Small intestine (tissue), 7 donors: ENCODE measurements at regions not wholly inside any gene's neighbourhood (a gene's known extent, or its start where the extent isn't known, plus 50 kb on each side); places are given as distances from the start of the nearest gene placed in this dataset.

Source experiments
- DNase-seq, 2 donors: peaks; one replicate each; pipeline versions ENCODE4 v3.0.0 to v3.0.0-alpha.2; 2013
- FAIRE-seq: peaks from 2 replicates; lab custom pipeline; 2012; peaks lifted over from hg19 to GRCh38; lab: Jason Lieb, UNC
- H3K27ac ChIP-seq, 3 donors: one replicate each; pipeline ENCODE4 v1.5.1; 2013; ENCODE audit warnings: low read length in 2 of 3, mild to moderate bottlenecking in 2 of 3, control low read depth in 1 of 3, inconsistent platforms in 1 of 3, low read depth in 1 of 3, moderate library complexity in 1 of 3
- H3K27me3 ChIP-seq, 3 donors: one replicate each; pipeline ENCODE4 v1.6.1; 2013; ENCODE audit warnings: low read length in 3 of 3, inconsistent platforms in 1 of 3; ENCODE audit not compliant: control insufficient read depth in 3 of 3, insufficient read depth in 3 of 3
- H3K36me3 ChIP-seq, 3 donors: one replicate each; pipeline ENCODE4 v1.6.1; 2013; ENCODE audit warnings: low read length in 3 of 3, inconsistent platforms in 1 of 3, low read depth in 1 of 3, mild to moderate bottlenecking in 1 of 3, moderate library complexity in 1 of 3; ENCODE audit not compliant: control insufficient read depth in 3 of 3, insufficient read depth in 2 of 3
- H3K4me1 ChIP-seq, 3 donors: one replicate each; pipeline ENCODE4 v1.6.1; 2013; ENCODE audit warnings: low read length in 2 of 3, inconsistent platforms in 1 of 3, low read depth in 1 of 3, mild to moderate bottlenecking in 1 of 3, moderate library complexity in 1 of 3; ENCODE audit not compliant: control insufficient read depth in 3 of 3, insufficient read depth in 2 of 3
- H3K4me3 ChIP-seq, 3 donors: one replicate each; pipeline ENCODE4 v1.5.1; 2013; ENCODE audit warnings: low read length in 3 of 3, control low read depth in 1 of 3, inconsistent platforms in 1 of 3, low read depth in 1 of 3, mild to moderate bottlenecking in 1 of 3, moderate library complexity in 1 of 3
- H3K9me3 ChIP-seq, 2 donors: one replicate each; pipeline ENCODE4 v1.6.1; 2013; ENCODE audit warnings: low read depth in 1 of 2, low read length in 1 of 2; ENCODE audit not compliant: control insufficient read depth in 2 of 2, insufficient read depth in 1 of 2
- WGBS, 3 donors: extraction: QIAGEN DNeasy Blood & Tissue Kit; methylation state at CpG; one replicate each; pipeline ENCODE4 v1.1.7; 2013; 5-methylcytosine and 5-hydroxymethylcytosine counted together
- donor health status: healthy with polysubstance abuse.
- donor health status: control.
- donor health status: control.
- donor health status: Bipolar disorder and iron deficiency.
- donor health status: healthy.

- Histone ChIP-seq H3K4me3 (no peak overlapping the region), H3K27me3 (no peaks in the 10 kb centered on the region)
These were observed 405.9 kb downstream of the MLLT3 start for GRCh38 chr9:20216438-20216837.

GRCh38 chr9:20215552-20215951 lies 406.7 kb downstream of the MLLT3 start:
- Histone ChIP-seq H3K9me3 (no peaks in the 10 kb centered on the region), H3K4me3 (no peak overlapping the region), H3K27me3 (no peaks in the 10 kb centered on the region), H3K27ac (no peak overlapping the region), H3K36me3 (no peaks in the 10 kb centered on the region), H3K4me1 (peaks cover 0 to 9% (median 0%) of the 10 kb centered on the region in 3 donors)
- WGBS, 3 donors: 91 to 94% (median 94%) methylated on average over 2 of the region's 2 CpGs
- no peak for FAIRE-seq
- DNase-seq: no peak

More at GRCh38 chr9:20216438-20216837, 405.9 kb downstream of the MLLT3 start:
- no peaks in the 10 kb centered on the region for H3K9me3 ChIP-seq
- H3K27ac ChIP-seq: no peak overlapping the region
- FAIRE-seq (no peak), DNase-seq (no peak)
- H3K36me3 ChIP-seq: no peaks in the 10 kb centered on the region
- peaks cover 0 to 9% (median 0%) of the 10 kb centered on the region in 3 donors for H3K4me1 ChIP-seq

GRCh38 chr9:20212806-20213205 lies 409.5 kb downstream of the MLLT3 start:
- no peak for FAIRE-seq
- Histone ChIP-seq H3K4me3 (no peak overlapping the region), H3K4me1 (no peaks in the 10 kb centered on the region), H3K36me3 (no peaks in the 10 kb centered on the region), H3K9me3 (no peaks in the 10 kb centered on the region), H3K27me3 (no peaks in the 10 kb centered on the region), H3K27ac (no peak overlapping the region)
- DNase-seq: no peak
- 84 to 88% (median 87%) methylated on average over 3 of the region's 3 CpGs for WGBS, 3 donors

GRCh38 chr9:20209391-20210340 lies 412.6 kb downstream of the MLLT3 start:
- no peaks in the 10 kb centered on the region for H3K9me3 ChIP-seq
- H3K36me3 ChIP-seq: no peaks in the 10 kb centered on the region
- no peak overlapping the region for H3K4me3 ChIP-seq
- DNase-seq (no peak), FAIRE-seq (no peak)
- no peaks in the 10 kb centered on the region for H3K27me3 ChIP-seq
- 53 to 77% (median 56%) methylated on average over 7 of the region's 7 CpGs for WGBS, 3 donors
- no peak overlapping the region for H3K27ac ChIP-seq
- H3K4me1 ChIP-seq: peaks cover 0 to 3% (median 0%) of the 10 kb centered on the region in 3 donors

- 83 to 87% (median 85%) methylated on average over 1 of the region's 1 CpG for WGBS, 3 donors
- no peaks in the 10 kb centered on the region for H3K9me3 ChIP-seq
- H3K27ac ChIP-seq: no peak overlapping the region
- no peak overlapping the region for H3K4me3 ChIP-seq
- DNase-seq (no peak), FAIRE-seq (no peak)
- peaks cover 0 to 3% (median 0%) of the 10 kb centered on the region in 3 donors for H3K4me1 ChIP-seq
- no peaks in the 10 kb centered on the region for H3K36me3 ChIP-seq
- H3K27me3 ChIP-seq: no peaks in the 10 kb centered on the region
These were observed 413.3 kb downstream of the MLLT3 start for GRCh38 chr9:20208961-20209371.

- no peak for DNase-seq
- H3K9me3 ChIP-seq: no peaks in the 10 kb centered on the region
- WGBS, 3 donors: 79 to 93% (median 92%) methylated on average over 5 of the region's 5 CpGs
- no peak for FAIRE-seq
- H3K4me1 ChIP-seq: peaks cover 0 to 3% (median 0%) of the 10 kb centered on the region in 3 donors
- H3K4me3 ChIP-seq: no peak overlapping the region
- H3K27me3 ChIP-seq: no peaks in the 10 kb centered on the region
- H3K27ac ChIP-seq: no peak overlapping the region
- H3K36me3 ChIP-seq: no peaks in the 10 kb centered on the region
These were observed 414.1 kb downstream of the MLLT3 start for GRCh38 chr9:20208226-20208625.

- 20 to 54% (median 28%) methylated on average over 1 of the region's 1 CpG for WGBS, 3 donors
- DNase-seq (peak in 1 of 2 donors; percentile 56), FAIRE-seq (no peak)
- H3K4me1 ChIP-seq: peaks cover 0 to 3% (median 0%) of the 10 kb centered on the region in 3 donors
- H3K4me3 ChIP-seq: no peak overlapping the region
- H3K36me3 ChIP-seq: no peaks in the 10 kb centered on the region
- H3K27ac ChIP-seq: no peak overlapping the region
- no peaks in the 10 kb centered on the region for H3K9me3 ChIP-seq
- H3K27me3 ChIP-seq: no peaks in the 10 kb centered on the region
These were observed 415.1 kb downstream of the MLLT3 start for GRCh38 chr9:20207176-20207575.

GRCh38 chr9:20205821-20206220 lies 416.5 kb downstream of the MLLT3 start:
- FAIRE-seq (no peak), DNase-seq (no peak)
- WGBS, 3 donors: 66 to 81% (median 72%) methylated on average over 2 of the region's 2 CpGs
- Histone ChIP-seq H3K27me3 (peaks cover 0 to 1% (median 0%) of the 10 kb centered on the region in 3 donors), H3K27ac (no peak overlapping the region), H3K4me3 (no peak overlapping the region), H3K4me1 (peaks cover 0 to 3% (median 0%) of the 10 kb centered on the region in 3 donors), H3K9me3 (no peaks in the 10 kb centered on the region), H3K36me3 (no peaks in the 10 kb centered on the region)
